RKO (cell line): ENCODE measurements at regions not wholly inside any gene's neighbourhood (a gene's known extent, or its start where the extent isn't known, plus 50 kb on each side); places are given as distances from the start of the nearest gene placed in this dataset.

Experiments
- DNase-seq: peaks from one replicate; pipeline ENCODE4 v3.0.0-alpha.2; 2016; ENCODE audit warnings: low spot score

DNA sequence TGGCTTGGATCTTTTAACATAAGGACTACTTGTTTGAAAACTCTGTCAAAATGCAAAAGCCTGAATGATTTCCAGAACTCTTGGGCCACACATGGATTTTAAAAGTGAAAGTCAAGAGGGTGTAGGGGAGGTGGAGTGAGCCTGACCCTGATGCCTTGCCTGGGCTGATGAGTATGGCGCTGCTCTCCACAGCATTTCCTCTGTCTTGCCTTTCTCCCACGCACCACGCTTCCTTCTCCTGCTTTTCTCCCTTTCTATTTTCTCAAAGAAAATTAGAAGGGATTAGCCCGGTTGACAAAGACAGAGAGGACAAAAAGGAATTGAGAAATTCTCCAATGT, 207.0 kb upstream of the CCDC68 start:
- DNase-seq = no peak

DNA sequence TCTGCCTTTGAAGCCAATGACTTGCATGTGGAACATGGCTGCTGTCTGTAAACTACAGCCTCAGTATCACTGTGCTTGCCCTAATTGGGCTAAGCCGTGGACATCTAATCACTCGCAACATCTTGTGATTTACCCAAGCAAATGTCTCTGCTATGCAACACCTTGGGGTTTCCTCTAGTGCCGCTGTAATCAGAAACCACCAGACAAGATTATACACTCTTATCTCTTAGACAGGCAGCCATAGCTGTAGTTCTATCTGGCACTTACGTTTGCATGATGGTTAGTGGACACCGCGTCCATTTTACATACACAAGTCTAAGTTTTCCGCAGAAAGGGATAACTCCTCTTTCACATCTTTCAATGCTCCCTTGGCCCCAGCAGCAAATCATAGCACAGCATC, 204.3 kb upstream of the CCDC68 start:
- no peak for DNase-seq

- DNase-seq = no peak
Measured at GRCh38 chr18:55161916-55162315, 202.7 kb upstream of the CCDC68 start.

DNA sequence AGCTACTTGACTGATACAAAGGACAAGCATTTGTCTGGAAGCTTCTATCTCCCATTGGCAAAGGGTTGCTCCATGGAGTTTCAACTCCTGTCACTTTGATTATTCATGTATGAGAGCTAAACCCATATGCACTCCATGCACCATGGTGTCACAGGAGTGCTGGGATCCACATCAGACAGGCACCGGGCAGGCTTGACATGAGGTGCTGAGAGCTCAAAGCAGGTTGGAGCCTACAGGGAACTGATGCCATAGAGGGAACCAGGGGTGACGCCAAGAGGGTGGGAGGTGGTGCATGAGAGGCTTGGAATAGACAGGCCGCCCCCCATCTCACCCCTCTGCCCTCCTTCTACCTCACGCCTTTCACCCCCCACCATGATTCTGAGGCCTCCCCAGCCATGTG, 199.8 kb upstream of the CCDC68 start:
- no peak for DNase-seq

GRCh38 chr18:55158570-55158969, 199.3 kb upstream of the CCDC68 start:
- no peak for DNase-seq

DNA sequence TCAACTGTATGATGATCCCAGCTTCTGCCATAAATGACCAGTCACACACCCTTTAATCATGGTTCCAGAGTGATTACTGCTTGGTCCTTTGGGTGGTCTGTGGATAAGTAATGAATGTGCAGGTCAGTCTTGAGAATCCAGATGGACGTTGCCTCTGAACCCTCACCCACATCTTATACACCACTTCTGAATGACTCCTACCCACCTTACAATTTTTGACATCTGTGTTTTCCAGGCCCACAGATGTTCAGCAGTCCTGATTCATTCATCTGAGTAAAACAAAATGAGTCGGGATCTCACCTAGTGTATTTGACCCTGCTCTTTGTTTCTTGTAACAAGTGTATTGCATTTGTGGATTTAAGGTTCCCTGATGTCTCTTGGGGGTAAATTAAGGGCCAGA, 194.1 kb upstream of the CCDC68 start:
- DNase-seq = no peak

GRCh38 chr18:55152801-55153200, 193.5 kb upstream of the CCDC68 start:
- DNase-seq = peak; percentile 1

DNA sequence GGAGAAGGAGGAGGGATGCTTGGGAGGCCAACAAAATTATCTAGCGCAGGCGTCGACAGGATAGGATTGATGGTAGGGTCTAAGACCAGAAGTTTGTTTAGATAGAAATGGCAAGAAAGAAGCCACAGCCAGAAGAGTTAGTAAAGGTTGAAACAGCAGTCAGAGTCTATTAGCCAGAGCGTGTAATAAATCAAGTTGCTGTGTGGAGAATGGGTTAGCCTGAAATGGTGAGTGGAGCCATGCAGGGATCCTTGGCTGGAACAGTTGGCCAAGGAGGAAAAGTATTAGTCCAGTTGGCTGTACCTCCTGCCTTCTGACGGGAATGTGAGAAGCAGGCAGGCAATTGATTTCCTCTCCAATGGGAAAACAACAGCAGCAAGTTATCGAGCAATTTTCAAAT, 190.7 kb upstream of the CCDC68 start:
- DNase-seq = no peak

DNA sequence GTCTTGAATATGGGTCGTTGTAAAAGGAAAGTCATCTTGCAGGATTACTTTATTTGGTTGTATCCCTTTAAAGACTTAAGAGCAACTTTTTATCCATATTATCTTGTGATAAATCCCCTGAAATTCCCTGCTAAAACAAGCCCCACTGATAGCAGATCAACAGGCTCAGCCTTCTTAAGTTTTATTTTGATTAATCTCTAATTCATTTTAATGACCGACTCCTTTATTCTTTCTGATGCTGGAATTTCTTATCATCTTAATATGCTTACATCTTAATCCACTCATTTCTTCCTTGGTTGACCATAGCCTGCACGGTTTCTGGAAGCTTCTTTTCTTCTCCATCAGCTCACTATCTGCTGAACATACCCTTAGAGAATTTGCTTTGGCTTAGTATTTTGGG, 188.5 kb upstream of the CCDC68 start:
- DNase-seq = no peak

GRCh38 chr18:55144193-55144930, 185.1 kb upstream of the CCDC68 start:
- DNase-seq = no peak

DNA sequence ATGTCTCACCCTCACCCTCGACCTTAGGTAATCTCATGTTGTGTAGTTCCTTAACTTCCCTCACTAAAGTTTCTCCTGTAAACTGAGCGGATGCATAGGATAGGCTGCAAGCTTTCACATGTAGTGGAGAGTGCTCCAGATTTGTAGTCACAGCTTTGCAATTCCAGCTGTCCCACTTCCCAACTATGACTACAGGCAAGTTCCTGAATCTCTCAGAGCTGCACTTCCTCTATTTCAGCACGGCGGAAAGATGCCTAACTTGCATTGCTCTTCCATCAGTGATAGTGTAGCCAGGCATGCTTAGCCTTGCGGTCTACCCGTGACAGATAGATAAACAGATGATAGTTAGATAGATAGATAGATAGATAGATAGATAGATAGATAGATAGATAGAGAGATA, 183.1 kb upstream of the CCDC68 start:
- DNase-seq = no peak

DNA sequence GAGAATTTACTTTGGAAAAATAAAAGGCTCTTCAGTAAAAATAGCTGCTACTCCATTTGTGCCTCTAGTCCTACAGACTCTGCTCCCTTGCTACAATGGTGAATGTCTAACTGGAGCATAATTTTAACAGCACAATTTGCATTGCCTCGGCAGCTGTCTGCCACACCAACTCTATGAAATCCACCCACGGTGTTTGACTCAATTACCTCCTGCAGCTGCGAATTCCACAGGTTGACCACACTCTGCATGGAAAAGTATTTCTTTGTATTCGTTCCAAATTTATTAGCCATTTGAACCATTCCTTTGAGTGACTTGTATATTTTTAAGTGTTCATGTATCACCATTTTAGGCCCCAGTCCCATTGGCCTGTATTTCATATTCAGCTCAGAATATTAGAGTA, 182.1 kb upstream of the CCDC68 start:
- no peak for DNase-seq

- DNase-seq = no peak
Measured at GRCh38 chr18:55139836-55140235, 180.6 kb upstream of the CCDC68 start.

- no peak for DNase-seq
Measured at GRCh38 chr18:55139307-55139706, 180.0 kb upstream of the CCDC68 start.

DNA sequence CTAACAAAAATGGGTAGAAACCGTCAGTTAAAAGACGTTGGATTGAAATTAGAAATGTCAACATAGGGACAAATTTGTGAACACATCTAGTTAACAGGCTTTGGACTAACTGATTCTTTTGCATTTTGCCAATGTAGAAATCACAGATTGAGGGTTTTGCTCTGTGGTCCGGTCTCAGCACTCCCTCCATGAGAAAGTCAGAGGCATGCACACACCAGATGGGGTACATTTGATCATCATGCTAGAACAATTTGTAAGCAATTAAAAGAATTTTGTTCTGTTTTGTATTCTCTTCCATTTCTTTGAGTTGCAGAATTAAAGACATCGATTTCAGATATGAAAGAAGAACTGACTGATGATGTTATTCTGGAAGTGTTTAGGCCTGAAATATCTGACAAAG, 179.1 kb upstream of the CCDC68 start:
- no peak for DNase-seq

DNA sequence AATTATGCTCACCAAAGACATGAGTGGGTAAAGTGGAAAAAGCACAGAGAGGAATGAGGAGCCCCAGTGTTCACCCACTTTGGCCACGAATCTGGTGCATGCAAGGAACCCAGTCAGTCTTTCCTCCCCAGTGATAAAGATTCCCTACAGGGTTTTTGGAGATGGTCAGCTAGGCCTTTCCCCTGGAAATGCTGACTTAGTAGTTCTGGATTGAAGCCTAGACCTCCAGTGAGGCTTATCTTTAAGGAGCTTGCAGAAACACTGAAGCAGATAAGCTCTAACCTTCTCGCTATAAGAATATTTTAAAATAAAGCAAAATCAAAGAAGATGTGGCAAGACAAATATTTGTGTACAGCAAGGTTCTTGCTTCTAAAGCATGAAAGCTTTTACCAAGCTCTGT, 178.3 kb upstream of the CCDC68 start:
- DNase-seq = no peak

- DNase-seq = no peak
Measured at GRCh38 chr18:55136864-55137263, 177.6 kb upstream of the CCDC68 start.

GRCh38 chr18:55136258-55136657, 177.0 kb upstream of the CCDC68 start:
- DNase-seq = no peak

GRCh38 chr18:55133378-55133777, 174.1 kb upstream of the CCDC68 start:
- DNase-seq = no peak

DNA sequence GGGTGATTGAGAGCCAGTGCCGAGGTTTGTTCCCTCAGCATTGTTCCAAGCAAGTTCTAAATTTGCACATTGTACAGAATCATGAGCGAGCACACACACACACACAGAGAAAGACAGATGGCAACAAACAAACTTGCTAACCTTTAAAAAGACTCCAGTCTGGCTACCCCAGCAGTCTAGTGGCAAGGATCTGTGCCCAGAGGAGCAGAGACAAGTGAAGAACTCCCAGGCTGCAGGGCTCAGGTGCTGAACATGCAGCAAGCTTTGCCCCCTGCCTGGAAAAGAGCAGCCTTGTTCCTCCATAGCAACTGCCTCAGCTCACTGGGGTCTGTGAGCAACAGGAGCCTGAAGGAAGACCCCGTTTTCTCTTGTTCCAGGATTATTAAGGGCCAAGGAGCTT, 169.2 kb upstream of the CCDC68 start:
- no peak for DNase-seq

- no peak for DNase-seq
Measured at GRCh38 chr18:55124078-55124763, 165.0 kb upstream of the CCDC68 start.

DNA sequence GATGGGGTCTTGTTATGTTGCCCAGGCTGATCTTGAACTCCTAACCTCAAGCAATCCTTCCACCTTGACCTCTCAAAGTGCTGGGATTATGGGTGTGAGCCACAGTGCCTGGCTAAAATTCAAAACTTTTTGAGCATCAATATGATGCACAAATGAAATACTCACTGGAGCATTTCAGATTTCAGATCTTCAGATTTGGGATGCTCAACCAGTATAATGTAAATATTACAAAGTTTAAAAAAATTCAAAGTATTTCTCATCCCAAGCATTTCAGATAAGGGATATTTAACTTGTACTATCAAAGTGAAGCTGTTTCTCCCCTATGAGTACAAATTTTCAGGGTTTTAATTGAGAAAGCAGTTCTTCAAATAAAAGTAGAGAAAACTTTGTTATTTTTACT, 164.1 kb upstream of the CCDC68 start:
- no peak for DNase-seq

DNA sequence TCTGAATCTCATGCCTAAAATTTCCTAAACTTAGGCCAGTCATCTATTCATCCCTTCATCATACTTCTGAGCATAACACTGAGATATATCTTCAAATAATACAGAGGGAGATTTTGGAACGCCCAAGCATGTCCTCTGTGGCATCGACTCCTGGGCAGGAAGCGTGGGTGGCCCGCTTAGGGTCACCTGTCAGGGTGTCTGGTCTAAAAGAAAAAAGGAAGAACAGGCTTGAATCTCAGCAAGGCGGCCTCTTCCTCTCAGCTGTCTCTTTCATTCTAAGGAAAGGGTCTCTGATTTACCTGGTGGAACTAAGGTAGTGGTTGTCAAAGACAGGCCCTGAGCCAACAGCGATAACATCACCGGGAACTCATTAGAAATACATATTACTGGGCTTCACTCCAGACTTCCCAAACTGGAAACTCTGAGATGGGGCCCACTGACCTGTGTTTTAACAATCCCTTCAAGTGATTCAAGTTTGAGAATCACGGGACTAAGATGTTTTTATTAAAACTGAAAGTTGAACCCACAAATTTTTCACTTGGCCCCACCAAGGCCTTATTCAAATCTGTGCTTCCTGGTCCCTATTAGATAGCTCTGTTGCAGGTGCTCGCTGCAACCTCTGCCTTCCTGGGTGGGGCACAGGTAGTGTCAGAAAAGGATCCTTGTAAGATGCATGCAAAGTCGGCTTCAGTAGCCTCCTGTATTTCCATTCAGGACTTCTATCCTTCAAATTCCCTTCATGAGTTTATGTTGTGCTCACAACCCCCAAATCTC, 162.3 kb upstream of the CCDC68 start:
- no peak for DNase-seq
